ENCODE measurements at regions not wholly inside any gene's neighbourhood (a gene's known extent, or its start where the extent isn't known, plus 50 kb on each side); places are given as distances from the start of the nearest gene placed in this dataset.

DNA sequence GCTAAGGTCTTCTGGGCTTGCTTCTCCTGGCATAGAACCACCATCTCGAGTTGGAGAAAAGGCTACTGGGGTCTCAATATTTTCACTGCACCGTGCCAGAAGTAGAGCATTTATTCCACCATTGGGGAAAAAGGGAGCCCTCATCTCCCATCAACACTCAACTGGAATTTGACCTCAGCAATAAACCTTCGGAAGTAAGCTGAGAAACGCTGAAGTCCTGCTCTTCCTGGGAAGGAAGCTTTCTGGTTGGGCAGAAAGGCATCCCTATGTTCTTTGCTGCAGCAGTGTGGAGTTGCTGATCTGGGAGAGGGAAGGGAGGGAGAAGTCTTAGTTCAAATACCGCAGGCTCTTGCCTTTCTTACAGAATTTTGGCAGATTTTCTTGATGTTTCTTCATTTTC is 368.8 kb downstream of the NUP35 start:
- H3K4me3 ChIP-seq (ENCODE audit: low read length), result no peak overlapping the region
- 61% methylated on average over 5 of the region's 5 CpGs for whole genome bisulfite sequencing
- H3K4me1 ChIP-seq (ENCODE audit: control insufficient read depth, insufficient read depth, low read length), result peaks cover 1% of the 10 kb centered on the region
- ATAC-seq, result no peak
- no peaks in the 10 kb centered on the region for H3K27me3 ChIP-seq (ENCODE audit: control insufficient read depth, insufficient read depth)
- DNase-seq, result no peak
- intact Hi-C loops (cut with DNase I), result no loop called here
- no peaks in the 10 kb centered on the region for H3K9me3 ChIP-seq (ENCODE audit: control insufficient read depth, low read length)
- H3K27ac ChIP-seq (ENCODE audit: low read length), result no peak overlapping the region

DNA sequence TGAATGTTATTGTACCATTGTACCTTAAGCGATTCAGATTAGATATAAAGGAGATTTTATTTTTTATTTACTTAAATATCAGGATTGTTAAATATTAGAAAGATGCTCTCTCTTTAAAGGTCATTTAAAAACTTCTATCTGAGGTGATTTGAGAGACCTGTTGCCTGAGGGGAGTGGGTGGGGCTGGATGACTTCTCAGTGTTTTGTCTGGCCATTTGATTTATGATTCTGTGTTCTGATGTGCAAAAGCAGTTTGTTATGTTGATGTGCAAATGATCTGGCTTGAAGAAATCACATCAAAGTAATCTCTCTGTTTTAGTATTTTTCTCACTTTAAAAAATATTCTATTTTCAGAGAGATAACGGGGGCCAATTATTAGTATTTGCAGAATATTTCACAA is 370.8 kb downstream of the NUP35 start:
- intact Hi-C loops (cut with DNase I), result no loop called here
- 80% methylated on average over 2 of the region's 2 CpGs for WGBS

DNA sequence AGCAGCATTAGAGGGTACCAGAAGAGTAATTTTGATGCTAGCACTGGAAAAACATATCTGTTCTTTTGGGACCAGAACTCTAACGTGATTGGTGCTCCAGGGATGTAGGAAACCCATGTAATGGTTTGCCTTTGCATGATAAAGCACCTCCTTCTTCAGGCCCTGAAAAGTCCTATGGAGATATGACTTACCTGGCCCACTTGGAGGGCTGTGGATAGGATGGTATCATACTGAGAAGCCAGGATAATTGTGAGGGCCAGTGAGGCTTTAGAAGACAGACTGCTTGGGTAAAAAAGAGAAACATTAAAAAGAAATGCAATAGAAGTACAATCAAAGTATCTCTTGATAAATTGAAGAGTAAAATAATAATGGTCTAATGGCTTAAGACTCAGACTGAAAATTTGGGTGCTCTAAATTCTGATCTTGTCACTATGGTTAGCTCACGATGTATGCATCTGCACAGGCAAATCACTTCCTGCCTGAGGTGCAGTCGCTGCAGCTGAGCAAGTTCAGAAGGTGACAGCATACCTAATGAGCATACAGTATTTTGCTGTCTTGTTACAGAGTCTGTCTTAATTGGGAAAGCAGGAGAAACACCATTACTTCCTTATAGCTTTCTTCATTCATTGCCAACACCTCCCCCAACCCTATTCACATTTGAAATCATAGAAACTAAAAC is 371.5 kb downstream of the NUP35 start:
- no peak overlapping the region for H3K27ac ChIP-seq (ENCODE audit: low read length)
- no peaks in the 10 kb centered on the region for H3K4me1 ChIP-seq (ENCODE audit: control insufficient read depth, insufficient read depth, low read length)
- no peak overlapping the region for H3K4me3 ChIP-seq (ENCODE audit: low read length)
- no peaks in the 10 kb centered on the region for H3K27me3 ChIP-seq (ENCODE audit: control insufficient read depth, insufficient read depth)
- 44% methylated on average over 3 of the region's 3 CpGs for WGBS
- no peak for DNase-seq
- H3K9me3 ChIP-seq (ENCODE audit: control insufficient read depth, low read length), result no peaks in the 10 kb centered on the region
- intact Hi-C loops (cut with DNase I), result no loop called here
- no peak for ATAC-seq

More for the DNA sequence above, 370.8 kb downstream of the NUP35 start:
- Histone ChIP-seq H3K4me1 (ENCODE audit: control insufficient read depth, insufficient read depth, low read length) (no peaks in the 10 kb centered on the region), H3K27me3 (ENCODE audit: control insufficient read depth, insufficient read depth) (no peaks in the 10 kb centered on the region), H3K9me3 (ENCODE audit: control insufficient read depth, low read length) (no peaks in the 10 kb centered on the region), H3K27ac (ENCODE audit: low read length) (no peak overlapping the region), H3K4me3 (ENCODE audit: low read length) (no peak overlapping the region)
- DNase-seq, result no peak
- ATAC-seq, result no peak

DNA sequence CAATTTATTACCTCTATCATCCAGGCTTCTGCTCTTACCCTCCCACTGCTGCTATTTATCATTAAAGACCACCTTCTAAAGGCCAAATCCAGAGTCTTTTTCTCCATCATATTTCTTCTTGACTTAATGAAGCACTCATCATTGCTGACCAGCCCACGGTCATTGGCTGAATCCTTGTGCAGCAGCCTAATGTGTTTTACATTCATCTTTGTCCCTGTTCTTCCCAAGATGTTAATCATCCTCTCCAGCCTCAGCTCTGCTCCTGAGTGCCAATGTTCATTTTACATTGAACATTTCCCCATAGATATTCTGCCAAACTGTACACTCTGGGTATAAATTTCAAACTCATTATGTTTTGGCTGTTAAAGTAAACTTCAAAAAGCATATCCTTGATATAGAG is 373.6 kb downstream of the NUP35 start:
- intact Hi-C loops (cut with DNase I), result no loop called here
- ATAC-seq, result no peak
- DNase-seq, result no peak

DNA sequence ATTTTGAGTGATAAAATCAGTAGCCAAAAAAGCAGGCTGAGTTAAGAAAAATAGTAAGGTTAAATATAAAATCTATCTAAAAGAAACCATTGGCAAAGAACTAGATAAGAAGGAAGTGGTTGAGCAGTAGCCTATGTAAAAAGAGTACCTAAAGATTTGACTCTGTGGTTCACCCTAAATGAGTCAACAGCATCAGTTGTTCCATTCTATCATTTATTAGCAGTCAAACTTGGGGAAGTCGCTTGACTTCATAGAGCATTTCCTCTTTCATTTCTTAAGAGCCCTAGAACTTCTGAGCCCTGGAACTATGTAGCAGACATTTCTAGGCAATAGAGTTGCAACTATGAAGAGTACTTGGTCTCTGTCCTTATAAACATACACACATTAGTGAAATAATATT is 381.7 kb downstream of the NUP35 start:
- Histone ChIP-seq H3K4me3 (ENCODE audit: low read length) (no peak overlapping the region), H3K27ac (ENCODE audit: low read length) (no peak overlapping the region), H3K27me3 (ENCODE audit: control insufficient read depth, insufficient read depth) (no peaks in the 10 kb centered on the region), H3K4me1 (ENCODE audit: control insufficient read depth, insufficient read depth, low read length) (no peaks in the 10 kb centered on the region), H3K9me3 (ENCODE audit: control insufficient read depth, low read length) (peaks cover 1% of the 10 kb centered on the region)
- intact Hi-C loops (cut with DNase I), result no loop called here
- ATAC-seq, result no peak
- DNase-seq, result no peak
- WGBS, result 85% methylated on average over 1 of the region's 1 CpG

More for the DNA sequence above, 373.6 kb downstream of the NUP35 start:
- Histone ChIP-seq H3K9me3 (ENCODE audit: control insufficient read depth, low read length) (no peaks in the 10 kb centered on the region), H3K4me3 (ENCODE audit: low read length) (no peak overlapping the region), H3K4me1 (ENCODE audit: control insufficient read depth, insufficient read depth, low read length) (no peaks in the 10 kb centered on the region), H3K27me3 (ENCODE audit: control insufficient read depth, insufficient read depth) (no peaks in the 10 kb centered on the region), H3K27ac (ENCODE audit: low read length) (no peak overlapping the region)
- 93% methylated on average over 1 of the region's 1 CpG for WGBS

GRCh38 chr2:183511154-183511553 is 386.9 kb downstream of the NUP35 start:
- intact Hi-C loops (cut with DNase I), result no loop called here
- ATAC-seq, result no peak
- peaks cover 1% of the 10 kb centered on the region for H3K9me3 ChIP-seq (ENCODE audit: control insufficient read depth, low read length)

DNA sequence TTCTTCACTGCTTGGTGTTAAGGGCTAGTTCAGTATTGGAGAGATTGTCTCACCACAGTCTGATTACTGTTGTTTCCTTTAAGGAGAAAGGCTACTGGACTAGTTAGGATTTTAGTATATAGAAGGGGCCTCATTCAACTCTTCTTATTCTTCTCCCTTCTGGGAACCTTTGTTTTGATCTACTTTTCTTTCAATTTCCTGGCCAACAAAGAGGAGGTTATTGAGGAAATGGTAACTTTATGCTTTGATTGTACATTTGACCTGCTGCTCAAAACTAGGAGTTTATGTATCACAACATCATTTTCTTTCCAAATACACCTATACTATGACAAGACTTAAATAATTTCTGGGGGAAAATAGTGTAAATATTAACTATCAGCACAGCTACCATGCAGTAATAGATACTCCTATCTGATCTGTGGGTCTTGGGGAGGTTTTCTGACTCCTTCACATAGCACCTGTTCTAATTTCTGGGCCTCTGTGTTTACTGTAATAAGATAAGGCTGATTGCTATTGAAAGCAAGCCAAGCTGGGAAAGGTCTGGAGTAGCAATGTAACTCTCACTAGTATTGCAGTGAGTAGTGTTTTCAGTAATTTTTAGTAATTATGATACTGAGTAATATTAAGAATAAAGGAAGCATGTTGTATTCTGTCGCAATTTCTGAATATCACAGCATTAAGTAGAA is 395.3 kb downstream of the NUP35 start:
- Histone ChIP-seq H3K27me3 (ENCODE audit: control insufficient read depth, insufficient read depth) (no peaks in the 10 kb centered on the region), H3K4me1 (ENCODE audit: control insufficient read depth, insufficient read depth, low read length) (no peaks in the 10 kb centered on the region), H3K4me3 (ENCODE audit: low read length) (no peak overlapping the region), H3K9me3 (ENCODE audit: control insufficient read depth, low read length) (no peaks in the 10 kb centered on the region), H3K27ac (ENCODE audit: low read length) (no peak overlapping the region)
- intact Hi-C loops (cut with DNase I), result no loop called here
- no peak for DNase-seq
- ATAC-seq, result no peak
- WGBS, result 96% methylated on average over 1 of the region's 1 CpG

More at GRCh38 chr2:183511154-183511553, 386.9 kb downstream of the NUP35 start:
- WGBS, result 62% methylated on average over 3 of the region's 3 CpGs
- H3K27ac ChIP-seq (ENCODE audit: low read length), result no peak overlapping the region
- no peak overlapping the region for H3K4me3 ChIP-seq (ENCODE audit: low read length)
- H3K4me1 ChIP-seq (ENCODE audit: control insufficient read depth, insufficient read depth, low read length), result no peaks in the 10 kb centered on the region
- DNase-seq, result no peak
- no peaks in the 10 kb centered on the region for H3K27me3 ChIP-seq (ENCODE audit: control insufficient read depth, insufficient read depth)

GRCh38 chr2:183521911-183522310 is 397.7 kb downstream of the NUP35 start:
- H3K9me3 ChIP-seq (ENCODE audit: control insufficient read depth, low read length), result no peaks in the 10 kb centered on the region
- no peaks in the 10 kb centered on the region for H3K27me3 ChIP-seq (ENCODE audit: control insufficient read depth, insufficient read depth)
- no peaks in the 10 kb centered on the region for H3K4me1 ChIP-seq (ENCODE audit: control insufficient read depth, insufficient read depth, low read length)
- intact Hi-C loops (cut with DNase I), result no loop called here
- no peak overlapping the region for H3K27ac ChIP-seq (ENCODE audit: low read length)
- no peak overlapping the region for H3K4me3 ChIP-seq (ENCODE audit: low read length)
- DNase-seq (no peak), ATAC-seq (no peak)
- WGBS, result 56% methylated on average over 1 of the region's 1 CpG

GRCh38 chr2:183522489-183523266 is 398.4 kb downstream of the NUP35 start:
- 52% methylated on average over 2 of the region's 2 CpGs for WGBS
- H3K4me3 ChIP-seq (ENCODE audit: low read length), result no peak overlapping the region
- intact Hi-C loops (cut with DNase I), result no loop called here
- no peak for ATAC-seq
- H3K9me3 ChIP-seq (ENCODE audit: control insufficient read depth, low read length), result no peaks in the 10 kb centered on the region
- no peaks in the 10 kb centered on the region for H3K27me3 ChIP-seq (ENCODE audit: control insufficient read depth, insufficient read depth)
- DNase-seq, result no peak
- no peak overlapping the region for H3K27ac ChIP-seq (ENCODE audit: low read length)
- H3K4me1 ChIP-seq (ENCODE audit: control insufficient read depth, insufficient read depth, low read length), result no peaks in the 10 kb centered on the region

- Histone ChIP-seq H3K4me1 (ENCODE audit: control insufficient read depth, insufficient read depth, low read length) (no peaks in the 10 kb centered on the region), H3K27ac (ENCODE audit: low read length) (no peak overlapping the region), H3K9me3 (ENCODE audit: control insufficient read depth, low read length) (no peaks in the 10 kb centered on the region), H3K27me3 (ENCODE audit: control insufficient read depth, insufficient read depth) (no peaks in the 10 kb centered on the region), H3K4me3 (ENCODE audit: low read length) (no peak overlapping the region)
- intact Hi-C loops (cut with DNase I), result no loop called here
- ATAC-seq (no peak), DNase-seq (no peak)
- WGBS, result 49% methylated on average over 5 of the region's 5 CpGs
Observed at GRCh38 chr2:183530333-183530901, 406.2 kb downstream of the NUP35 start.

DNA sequence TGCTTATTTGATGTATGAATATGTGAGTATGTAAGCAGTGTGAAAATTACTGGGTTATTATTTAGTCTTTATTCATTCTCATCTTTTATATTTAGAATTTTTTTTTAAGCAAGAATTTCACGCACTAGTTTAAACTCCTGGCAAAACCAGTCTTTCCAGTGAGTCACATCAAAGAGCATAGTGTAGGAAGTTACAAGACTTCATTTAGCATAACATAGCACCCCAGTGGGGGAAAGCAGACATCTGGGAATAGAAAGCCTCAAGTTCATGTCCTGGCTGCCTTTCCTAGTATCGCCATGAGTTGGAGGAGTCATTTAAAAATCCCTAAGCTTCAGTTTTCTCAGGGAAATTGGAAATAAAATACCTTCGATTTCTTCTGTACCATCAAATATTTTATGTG is 408.3 kb downstream of the NUP35 start:
- 48% methylated on average over 3 of the region's 3 CpGs for WGBS
- ATAC-seq (no peak), DNase-seq (no peak)
- Histone ChIP-seq H3K4me3 (ENCODE audit: low read length) (no peak overlapping the region), H3K27ac (ENCODE audit: low read length) (no peak overlapping the region), H3K27me3 (ENCODE audit: control insufficient read depth, insufficient read depth) (no peaks in the 10 kb centered on the region), H3K9me3 (ENCODE audit: control insufficient read depth, low read length) (no peaks in the 10 kb centered on the region), H3K4me1 (ENCODE audit: control insufficient read depth, insufficient read depth, low read length) (no peaks in the 10 kb centered on the region)
- intact Hi-C loops (cut with DNase I), result no loop called here
